Liver (tissue), 8 donors: ENCODE measurements at regions not wholly inside any gene's neighbourhood (a gene's known extent, or its start where the extent isn't known, plus 50 kb on each side); places are given as distances from the start of the nearest gene placed in this dataset.

Source experiments
- DNase-seq: peaks from one replicate; pipeline ENCODE4 v3.0.0-alpha.2; 2017; ENCODE audit warnings: low spot score
- H3K27ac ChIP-seq, 2 donors: one replicate each; pipeline ENCODE4 v1.7.0; 2013; ENCODE audit warnings: inconsistent platforms in 2 of 2, low read length in 2 of 2, control low read depth in 1 of 2, low read depth in 1 of 2, mild to moderate bottlenecking in 1 of 2
- H3K27me3 ChIP-seq, 4 donors: one replicate each; pipeline versions ENCODE4 v1.6.1 to v1.7.0; 2013; ENCODE audit warnings: low read length in 3 of 4, inconsistent platforms in 1 of 4, mild to moderate bottlenecking in 1 of 4, moderate library complexity in 1 of 4; ENCODE audit not compliant: control insufficient read depth in 4 of 4, insufficient read depth in 4 of 4
- H3K36me3 ChIP-seq, 4 donors: one replicate each; pipeline versions ENCODE4 v1.6.1 to v1.7.0; 2013; ENCODE audit warnings: low read length in 3 of 4, mild to moderate bottlenecking in 3 of 4, low read depth in 1 of 4, moderate library complexity in 1 of 4; ENCODE audit not compliant: control insufficient read depth in 4 of 4, insufficient read depth in 3 of 4
- H3K4me1 ChIP-seq, 4 donors: one replicate each; pipeline versions ENCODE4 v1.6.1 to v1.7.0; 2013; ENCODE audit warnings: low read length in 3 of 4, mild to moderate bottlenecking in 3 of 4, moderate library complexity in 1 of 4; ENCODE audit not compliant: control insufficient read depth in 4 of 4, insufficient read depth in 4 of 4
- H3K4me3 ChIP-seq, 3 donors: one replicate each; pipeline versions ENCODE4 v1.6.1 to v1.7.0; 2013; ENCODE audit warnings: low read length in 3 of 3, control low read depth in 1 of 3, low read depth in 1 of 3, mild to moderate bottlenecking in 1 of 3
- H3K9ac ChIP-seq, 2 donors: one replicate each; pipeline ENCODE4 v1.7.0; 2013; ENCODE audit warnings: low read length in 2 of 2, mild to moderate bottlenecking in 2 of 2, moderate library complexity in 2 of 2, control low read depth in 1 of 2, low read depth in 1 of 2
- H3K9me3 ChIP-seq, 4 donors: one replicate each; pipeline versions ENCODE4 v1.6.1 to v1.7.0; 2013; ENCODE audit warnings: low read length in 3 of 4; ENCODE audit not compliant: control insufficient read depth in 4 of 4
- ATF3 ChIP-seq: IDR thresholded peaks from 2 replicates; pipeline ENCODE4 v1.6.1; 2016; ENCODE audit warnings: antibody characterized with exemption
- EGR1 ChIP-seq, 2 donors: IDR thresholded peaks; 2 replicates each; pipeline ENCODE4 v1.6.1; 2016 to 2018; ENCODE audit warnings: antibody characterized with exemption in 2 of 2, low read depth in 2 of 2
- FOXA1 ChIP-seq: IDR thresholded peaks from 2 replicates; pipeline ENCODE4 v1.6.1; 2016; ENCODE audit warnings: antibody characterized with exemption
- FOXA2 ChIP-seq: IDR thresholded peaks from 2 replicates; pipeline ENCODE4 v1.6.1; 2016; ENCODE audit warnings: antibody characterized with exemption
- GABPA ChIP-seq, 2 donors: IDR thresholded peaks in 1 of 2; conservative IDR thresholded peaks in 1 of 2; 2 replicates each; pipeline ENCODE4 v1.6.1; 2016; ENCODE audit warnings: antibody characterized with exemption in 2 of 2, mild to moderate bottlenecking in 1 of 2, moderate library complexity in 1 of 2
- HNF4A ChIP-seq, 2 donors: conservative IDR thresholded peaks; 2 replicates each; pipeline ENCODE4 v1.6.1; 2016; ENCODE audit warnings: antibody characterized with exemption in 2 of 2, mild to moderate bottlenecking in 2 of 2
- HNF4G ChIP-seq: IDR thresholded peaks from 2 replicates; pipeline ENCODE4 v1.6.1; 2016; ENCODE audit warnings: antibody characterized with exemption
- JUND ChIP-seq, 2 donors: IDR thresholded peaks; 2 replicates each; pipeline ENCODE4 v1.6.1; 2016; ENCODE audit warnings: antibody characterized with exemption in 2 of 2
- NR2F2 ChIP-seq: IDR thresholded peaks from 2 replicates; pipeline ENCODE4 v1.6.1; 2016; ENCODE audit warnings: antibody characterized with exemption
- RAD21 ChIP-seq, 2 donors: IDR thresholded peaks; 2 replicates each; pipeline ENCODE4 v1.6.1; 2016; ENCODE audit warnings: antibody characterized with exemption in 2 of 2, mild to moderate bottlenecking in 2 of 2
- RXRA ChIP-seq, 2 donors: IDR thresholded peaks; 2 replicates each; pipeline ENCODE4 v1.6.1; 2017 to 2018; ENCODE audit warnings: antibody characterized with exemption in 2 of 2, mild to moderate bottlenecking in 1 of 2
- TAF1 ChIP-seq: conservative IDR thresholded peaks from 2 replicates; pipeline ENCODE4 v1.6.1; 2016; ENCODE audit warnings: antibody characterized with exemption, mild to moderate bottlenecking
- YY1 ChIP-seq: IDR thresholded peaks from 2 replicates; pipeline ENCODE4 v1.6.1; 2016; ENCODE audit warnings: antibody characterized with exemption, mild to moderate bottlenecking
- ZBTB33 ChIP-seq: IDR thresholded peaks from 2 replicates; pipeline ENCODE4 v1.6.1; 2016; ENCODE audit warnings: antibody characterized with exemption
- WGBS: extraction: QIAGEN DNeasy Blood & Tissue Kit; methylation state at CpG from one replicate; pipeline ENCODE4 v1.1.7; 2013; 5-methylcytosine and 5-hydroxymethylcytosine counted together
- TF ChIP-seq, protein P1 (sequence below): fragments of 150-350 bp; IDR thresholded peaks from 2 replicates; pipeline ENCODE4 v1.5.1; 2017; ENCODE audit warnings: improper control_type of control experiment, low read depth, low read length; ENCODE audit not compliant: missing input control
- TF ChIP-seq, protein P2 (sequence below): IDR thresholded peaks from 2 replicates; pipeline ENCODE4 v1.6.1; 2016; ENCODE audit warnings: antibody characterized with exemption
- TF ChIP-seq, protein P3 (sequence below): IDR thresholded peaks from 2 replicates; pipeline ENCODE4 v1.6.1; 2016; ENCODE audit warnings: antibody characterized with exemption, mild to moderate bottlenecking
- donor health status: healthy.
- donor health status: healthy.
- donor health status: healthy.
- donor health status: healthy.
- donor health status: healthy.

DNA sequence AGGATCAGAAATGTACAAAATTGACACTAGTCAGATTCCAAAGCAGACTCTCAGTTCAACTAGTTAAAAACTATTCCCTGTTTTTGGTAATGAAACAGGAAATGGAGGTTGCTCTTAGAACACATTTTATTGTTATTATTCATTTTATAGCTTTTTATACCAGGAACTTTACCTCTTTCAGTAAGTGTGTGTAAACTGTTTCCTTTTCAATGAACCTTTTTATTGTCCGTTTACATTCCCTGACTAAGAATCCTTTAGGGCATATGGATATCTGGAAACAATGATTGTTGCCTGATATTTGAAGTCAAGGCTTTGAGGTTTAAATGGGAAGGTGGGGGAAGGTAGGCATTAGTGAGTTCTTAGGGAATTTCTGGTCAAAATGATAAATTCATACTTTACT lies 1511.4 kb downstream of the ADGRL3 start:
- Histone ChIP-seq H3K27ac (no peak overlapping the region), H3K4me1 (no peaks in the 10 kb centered on the region), H3K9me3 (no peaks in the 10 kb centered on the region), H3K9ac (no peak overlapping the region), H3K4me3 (no peak overlapping the region), H3K36me3 (no peaks in the 10 kb centered on the region), H3K27me3 (no peaks in the 10 kb centered on the region)
- TF ChIP-seq JUND (IDR thresholded peaks at IDR 0.05), result no peak
- TF ChIP-seq RAD21 (IDR thresholded peaks at IDR 0.05), result no peak
- no peak for TF ChIP-seq FOXA1
- no peak for TF ChIP-seq RXRA (IDR thresholded peaks at IDR 0.05)
- TF ChIP-seq NR2F2, result no peak
- no peak for TF ChIP-seq EGR1 (IDR thresholded peaks at IDR 0.05; ENCODE audit: low read depth in 2 of 2)
- no peak for TF ChIP-seq TAF1
- TF ChIP-seq, protein P1, sequence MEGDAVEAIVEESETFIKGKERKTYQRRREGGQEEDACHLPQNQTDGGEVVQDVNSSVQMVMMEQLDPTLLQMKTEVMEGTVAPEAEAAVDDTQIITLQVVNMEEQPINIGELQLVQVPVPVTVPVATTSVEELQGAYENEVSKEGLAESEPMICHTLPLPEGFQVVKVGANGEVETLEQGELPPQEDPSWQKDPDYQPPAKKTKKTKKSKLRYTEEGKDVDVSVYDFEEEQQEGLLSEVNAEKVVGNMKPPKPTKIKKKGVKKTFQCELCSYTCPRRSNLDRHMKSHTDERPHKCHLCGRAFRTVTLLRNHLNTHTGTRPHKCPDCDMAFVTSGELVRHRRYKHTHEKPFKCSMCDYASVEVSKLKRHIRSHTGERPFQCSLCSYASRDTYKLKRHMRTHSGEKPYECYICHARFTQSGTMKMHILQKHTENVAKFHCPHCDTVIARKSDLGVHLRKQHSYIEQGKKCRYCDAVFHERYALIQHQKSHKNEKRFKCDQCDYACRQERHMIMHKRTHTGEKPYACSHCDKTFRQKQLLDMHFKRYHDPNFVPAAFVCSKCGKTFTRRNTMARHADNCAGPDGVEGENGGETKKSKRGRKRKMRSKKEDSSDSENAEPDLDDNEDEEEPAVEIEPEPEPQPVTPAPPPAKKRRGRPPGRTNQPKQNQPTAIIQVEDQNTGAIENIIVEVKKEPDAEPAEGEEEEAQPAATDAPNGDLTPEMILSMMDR, result no peak
- no peak for TF ChIP-seq YY1
- no peak for TF ChIP-seq HNF4G
- TF ChIP-seq, protein P2, sequence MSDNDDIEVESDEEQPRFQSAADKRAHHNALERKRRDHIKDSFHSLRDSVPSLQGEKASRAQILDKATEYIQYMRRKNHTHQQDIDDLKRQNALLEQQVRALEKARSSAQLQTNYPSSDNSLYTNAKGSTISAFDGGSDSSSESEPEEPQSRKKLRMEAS, result no peak
- TF ChIP-seq HNF4A (conservative IDR thresholded peaks at IDR 0.05), result no peak
- TF ChIP-seq, protein P3, sequence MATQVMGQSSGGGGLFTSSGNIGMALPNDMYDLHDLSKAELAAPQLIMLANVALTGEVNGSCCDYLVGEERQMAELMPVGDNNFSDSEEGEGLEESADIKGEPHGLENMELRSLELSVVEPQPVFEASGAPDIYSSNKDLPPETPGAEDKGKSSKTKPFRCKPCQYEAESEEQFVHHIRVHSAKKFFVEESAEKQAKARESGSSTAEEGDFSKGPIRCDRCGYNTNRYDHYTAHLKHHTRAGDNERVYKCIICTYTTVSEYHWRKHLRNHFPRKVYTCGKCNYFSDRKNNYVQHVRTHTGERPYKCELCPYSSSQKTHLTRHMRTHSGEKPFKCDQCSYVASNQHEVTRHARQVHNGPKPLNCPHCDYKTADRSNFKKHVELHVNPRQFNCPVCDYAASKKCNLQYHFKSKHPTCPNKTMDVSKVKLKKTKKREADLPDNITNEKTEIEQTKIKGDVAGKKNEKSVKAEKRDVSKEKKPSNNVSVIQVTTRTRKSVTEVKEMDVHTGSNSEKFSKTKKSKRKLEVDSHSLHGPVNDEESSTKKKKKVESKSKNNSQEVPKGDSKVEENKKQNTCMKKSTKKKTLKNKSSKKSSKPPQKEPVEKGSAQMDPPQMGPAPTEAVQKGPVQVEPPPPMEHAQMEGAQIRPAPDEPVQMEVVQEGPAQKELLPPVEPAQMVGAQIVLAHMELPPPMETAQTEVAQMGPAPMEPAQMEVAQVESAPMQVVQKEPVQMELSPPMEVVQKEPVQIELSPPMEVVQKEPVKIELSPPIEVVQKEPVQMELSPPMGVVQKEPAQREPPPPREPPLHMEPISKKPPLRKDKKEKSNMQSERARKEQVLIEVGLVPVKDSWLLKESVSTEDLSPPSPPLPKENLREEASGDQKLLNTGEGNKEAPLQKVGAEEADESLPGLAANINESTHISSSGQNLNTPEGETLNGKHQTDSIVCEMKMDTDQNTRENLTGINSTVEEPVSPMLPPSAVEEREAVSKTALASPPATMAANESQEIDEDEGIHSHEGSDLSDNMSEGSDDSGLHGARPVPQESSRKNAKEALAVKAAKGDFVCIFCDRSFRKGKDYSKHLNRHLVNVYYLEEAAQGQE, result no peak
- no peak for TF ChIP-seq GABPA (IDR thresholded peaks at IDR 0.05 in 1 of 2, conservative IDR thresholded peaks at IDR 0.05 in 1 of 2)
- TF ChIP-seq FOXA2, result no peak
- no peak for TF ChIP-seq ZBTB33
- 62% methylated on average over 1 of the region's 1 CpG for WGBS
- no peak for DNase-seq

DNA sequence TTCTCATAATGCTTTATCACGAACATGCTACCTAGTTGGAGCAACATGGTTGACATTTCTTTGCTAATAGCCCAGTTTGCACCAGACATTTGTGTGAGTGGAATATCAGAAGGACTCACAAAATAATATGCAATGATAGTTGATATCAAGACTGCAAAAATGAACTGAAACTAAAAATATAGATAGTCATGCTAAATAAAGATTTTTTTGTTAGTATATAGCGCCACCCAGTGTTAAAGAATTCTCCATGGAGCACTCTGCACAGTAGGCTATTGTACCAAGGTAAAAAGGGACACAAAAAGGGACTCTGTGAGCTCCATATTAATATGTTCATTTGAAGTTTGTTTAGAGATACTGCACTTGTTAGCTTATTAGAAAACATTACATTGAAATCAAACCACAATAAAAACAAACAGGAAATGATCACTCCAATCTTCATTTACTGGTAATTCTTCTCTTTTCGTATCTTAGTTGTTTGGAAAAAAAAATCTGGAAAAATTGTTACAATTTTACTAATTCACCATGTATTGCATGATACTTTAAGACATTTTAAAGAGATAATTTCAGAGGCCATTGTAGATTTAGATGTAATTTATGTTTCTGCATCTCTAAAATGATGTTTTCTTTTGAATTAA lies 1509.6 kb downstream of the ADGRL3 start:
- Histone ChIP-seq H3K27ac (no peak overlapping the region), H3K4me1 (no peaks in the 10 kb centered on the region), H3K9me3 (no peaks in the 10 kb centered on the region), H3K4me3 (no peak overlapping the region), H3K27me3 (no peaks in the 10 kb centered on the region), H3K9ac (no peak overlapping the region), H3K36me3 (no peaks in the 10 kb centered on the region)
- WGBS, result 49% methylated on average over 3 of the region's 3 CpGs
- DNase-seq, result no peak
- TF ChIP-seq RAD21 (IDR thresholded peaks at IDR 0.05), result peak; percentile 70
- TF ChIP-seq, protein P1, result peak; percentile 39
- TF ChIP-seq ATF3, result no peak
